HG03097 (cell line): ENCODE measurements at regions not wholly inside any gene's neighbourhood (a gene's known extent, or its start where the extent isn't known, plus 50 kb on each side); places are given as distances from the start of the nearest gene placed in this dataset.

Source experiments
- ATAC-seq: cut with Tn5 transposase; IDR thresholded peaks from one replicate; pipeline ENCODE4 v1.9.1; 2021; ENCODE audit not compliant: unreplicated experiment, low FRiP score

- ATAC-seq, result no peak
These were observed 194.3 kb downstream of the NSUN3 start for GRCh38 chr3:94256888-94257813.

GRCh38 chr3:94258851-94259250 lies 196.0 kb downstream of the NSUN3 start:
- no peak for ATAC-seq

GRCh38 chr3:94259291-94259690 lies 196.4 kb downstream of the NSUN3 start:
- no peak for ATAC-seq

GRCh38 chr3:94269763-94270162 lies 206.9 kb downstream of the NSUN3 start:
- ATAC-seq, result no peak

- no peak for ATAC-seq
These were observed 209.2 kb downstream of the NSUN3 start for GRCh38 chr3:94272016-94272415.

GRCh38 chr3:94280958-94281357 lies 218.1 kb downstream of the NSUN3 start:
- no peak for ATAC-seq

GRCh38 chr3:94285872-94286271 lies 223.0 kb downstream of the NSUN3 start:
- no peak for ATAC-seq

GRCh38 chr3:94291686-94292085 lies 228.8 kb downstream of the NSUN3 start:
- ATAC-seq, result no peak

- ATAC-seq, result no peak
These were observed 229.3 kb downstream of the NSUN3 start for GRCh38 chr3:94292151-94292550.

GRCh38 chr3:94293793-94294195 lies 230.9 kb downstream of the NSUN3 start:
- ATAC-seq, result no peak

- ATAC-seq, result no peak
These were observed 231.9 kb downstream of the NSUN3 start for GRCh38 chr3:94294806-94295205.

GRCh38 chr3:94299716-94300115 lies 236.9 kb downstream of the NSUN3 start:
- no peak for ATAC-seq

GRCh38 chr3:94301366-94301765 lies 238.5 kb downstream of the NSUN3 start:
- no peak for ATAC-seq

- no peak for ATAC-seq
These were observed 240.4 kb downstream of the NSUN3 start for GRCh38 chr3:94303266-94303665.

- ATAC-seq, result no peak
These were observed 241.0 kb downstream of the NSUN3 start for GRCh38 chr3:94303897-94304296.

GRCh38 chr3:94304954-94305353 lies 242.1 kb downstream of the NSUN3 start:
- ATAC-seq, result no peak

- ATAC-seq, result no peak
These were observed 243.2 kb downstream of the NSUN3 start for GRCh38 chr3:94305835-94306611.

GRCh38 chr3:94307588-94307987 lies 244.7 kb downstream of the NSUN3 start:
- ATAC-seq, result no peak

GRCh38 chr3:94308767-94309166 lies 245.9 kb downstream of the NSUN3 start:
- no peak for ATAC-seq

GRCh38 chr3:94310341-94311135 lies 247.7 kb downstream of the NSUN3 start:
- ATAC-seq, result no peak

GRCh38 chr3:94311651-94312050 lies 248.8 kb downstream of the NSUN3 start:
- ATAC-seq, result no peak
